Suprapubic skin (tissue), 4 donors: ENCODE measurements at regions not wholly inside any gene's neighbourhood (a gene's known extent, or its start where the extent isn't known, plus 50 kb on each side); places are given as distances from the start of the nearest gene placed in this dataset.

Experiments
- DNase-seq, 2 donors: peaks; one replicate each; pipeline ENCODE4 v3.0.0-alpha.2; 2019; ENCODE audit warnings: low spot score in 2 of 2
- H3K27ac ChIP-seq: fragments of 200-600 bp; sonication (generic); one replicate; pipeline ENCODE4 v1.5.1; 2019
- H3K27me3 ChIP-seq: fragments of 200-600 bp; sonication (generic); one replicate; pipeline ENCODE4 v1.5.1; 2019
- H3K36me3 ChIP-seq: fragments of 200-600 bp; sonication (generic); one replicate; pipeline ENCODE4 v1.5.1; 2019
- H3K4me1 ChIP-seq: fragments of 200-600 bp; sonication (generic); one replicate; pipeline ENCODE4 v1.5.1; 2019
- H3K4me3 ChIP-seq: fragments of 200-600 bp; sonication (generic); one replicate; pipeline ENCODE4 v1.5.1; 2019; ENCODE audit warnings: mild to moderate bottlenecking
- H3K9me3 ChIP-seq: fragments of 200-600 bp; sonication (generic); one replicate; pipeline ENCODE4 v1.5.1; 2019
- EP300 ChIP-seq: sonication (generic); formaldehyde crosslinking; IDR thresholded peaks from one replicate; pipeline ENCODE4 v1.6.1; 2017; ENCODE audit warnings: antibody characterized with exemption
- POLR2A ChIP-seq, 2 donors: fragments of 450-650 bp; IDR thresholded peaks; one replicate each; pipeline ENCODE4 v1.6.1; 2017; ENCODE audit warnings: antibody characterized with exemption in 2 of 2, mild to moderate bottlenecking in 2 of 2, moderate library complexity in 2 of 2
- POLR2AphosphoS5 ChIP-seq, 3 donors: sonication (generic); formaldehyde crosslinking; IDR thresholded peaks; one replicate each; pipeline ENCODE4 v1.6.1; 2017; ENCODE audit warnings: antibody characterized with exemption in 3 of 3
- WGBS: methylation state at CpG from one replicate; pipeline ENCODE4 v1.1.5; 2018; 5-methylcytosine and 5-hydroxymethylcytosine counted together
- TF ChIP-seq, protein P1 (sequence below), 2 donors: fragments of 200-600 bp in 1 of 2; fragments of 450-650 bp in 1 of 2; sonication (generic) in 1 of 2; IDR thresholded peaks; one replicate each; pipeline ENCODE4 v1.5.1; 2016 to 2019; ENCODE audit warnings: antibody characterized with exemption in 2 of 2, mild to moderate bottlenecking in 1 of 2, moderate library complexity in 1 of 2

DNA sequence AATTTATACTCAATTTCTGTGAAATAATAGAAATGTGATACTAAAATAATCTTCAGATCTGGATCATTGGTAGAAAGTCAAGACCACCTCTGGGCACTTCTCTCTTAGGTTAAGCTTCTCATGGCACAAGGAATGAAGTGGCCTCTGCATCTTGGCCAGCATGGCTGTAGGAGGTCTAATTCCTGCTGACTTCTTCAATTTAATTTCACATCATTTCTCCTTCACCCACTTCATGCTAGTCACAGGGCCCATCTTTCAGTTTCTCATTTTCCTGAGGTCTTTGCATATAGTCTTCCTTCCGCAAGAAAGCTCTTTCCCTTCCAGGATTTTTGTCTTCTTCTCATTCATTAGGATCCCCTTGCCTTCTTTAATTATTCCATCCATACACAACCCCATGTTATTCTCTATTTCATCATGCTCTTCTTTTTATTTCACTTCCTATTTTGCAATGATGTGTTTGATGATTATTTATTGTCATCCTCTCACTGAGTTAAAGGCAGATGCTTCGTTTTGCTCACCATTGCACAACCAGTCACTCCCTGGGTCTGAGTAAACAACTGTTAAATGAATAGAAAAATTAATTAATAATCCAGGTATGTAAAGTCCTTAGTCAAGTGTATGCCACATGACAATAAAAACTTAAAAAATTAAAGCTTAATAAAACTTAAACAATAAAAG lies 397.4 kb downstream of the SPRY2 start:
- Histone ChIP-seq H3K4me3 (no peak overlapping the region), H3K27ac (no peak overlapping the region), H3K36me3 (no peaks in the 10 kb centered on the region), H3K4me1 (no peaks in the 10 kb centered on the region), H3K27me3 (no peaks in the 10 kb centered on the region), H3K9me3 (no peaks in the 10 kb centered on the region)
- WGBS, result 78% methylated on average over 2 of the region's 2 CpGs
- TF ChIP-seq POLR2AphosphoS5 (IDR thresholded peaks at IDR 0.05) (no peak), POLR2A (IDR thresholded peaks at IDR 0.05) (no peak), EP300 (no peak)
- TF ChIP-seq, protein P1, sequence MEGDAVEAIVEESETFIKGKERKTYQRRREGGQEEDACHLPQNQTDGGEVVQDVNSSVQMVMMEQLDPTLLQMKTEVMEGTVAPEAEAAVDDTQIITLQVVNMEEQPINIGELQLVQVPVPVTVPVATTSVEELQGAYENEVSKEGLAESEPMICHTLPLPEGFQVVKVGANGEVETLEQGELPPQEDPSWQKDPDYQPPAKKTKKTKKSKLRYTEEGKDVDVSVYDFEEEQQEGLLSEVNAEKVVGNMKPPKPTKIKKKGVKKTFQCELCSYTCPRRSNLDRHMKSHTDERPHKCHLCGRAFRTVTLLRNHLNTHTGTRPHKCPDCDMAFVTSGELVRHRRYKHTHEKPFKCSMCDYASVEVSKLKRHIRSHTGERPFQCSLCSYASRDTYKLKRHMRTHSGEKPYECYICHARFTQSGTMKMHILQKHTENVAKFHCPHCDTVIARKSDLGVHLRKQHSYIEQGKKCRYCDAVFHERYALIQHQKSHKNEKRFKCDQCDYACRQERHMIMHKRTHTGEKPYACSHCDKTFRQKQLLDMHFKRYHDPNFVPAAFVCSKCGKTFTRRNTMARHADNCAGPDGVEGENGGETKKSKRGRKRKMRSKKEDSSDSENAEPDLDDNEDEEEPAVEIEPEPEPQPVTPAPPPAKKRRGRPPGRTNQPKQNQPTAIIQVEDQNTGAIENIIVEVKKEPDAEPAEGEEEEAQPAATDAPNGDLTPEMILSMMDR (IDR thresholded peaks at IDR 0.05), result no peak
- DNase-seq, result no peak

DNA sequence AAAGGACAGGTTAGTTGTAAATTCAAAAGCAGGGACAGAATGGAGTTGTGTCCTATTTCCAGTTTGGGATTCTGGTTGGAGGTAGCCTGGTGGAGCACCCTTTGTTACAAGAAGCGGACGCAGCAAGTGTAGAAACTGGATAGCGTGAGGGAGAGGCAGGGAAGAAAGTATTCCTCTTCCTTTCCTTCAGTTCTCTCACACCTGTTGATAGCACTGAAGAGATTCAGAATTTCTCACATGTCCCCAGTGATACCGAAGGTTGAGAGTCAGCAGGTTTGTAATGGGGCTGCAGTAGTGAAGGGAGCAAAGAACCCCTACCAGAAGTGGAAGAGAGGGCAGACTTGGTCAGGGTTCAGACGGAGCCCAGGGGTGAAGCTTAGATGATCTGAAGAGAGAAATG lies 399.2 kb downstream of the SPRY2 start:
- WGBS, result 97% methylated on average over 5 of the region's 5 CpGs
- peaks cover 4% of the 10 kb centered on the region for H3K4me1 ChIP-seq
- H3K27me3 ChIP-seq, result no peaks in the 10 kb centered on the region
- no peaks in the 10 kb centered on the region for H3K9me3 ChIP-seq
- H3K36me3 ChIP-seq, result no peaks in the 10 kb centered on the region
- no peak for DNase-seq
- no peak overlapping the region for H3K4me3 ChIP-seq
- TF ChIP-seq EP300 (no peak), POLR2A (IDR thresholded peaks at IDR 0.05) (no peak), POLR2AphosphoS5 (IDR thresholded peaks at IDR 0.05) (no peak)
- TF ChIP-seq, protein P1 (IDR thresholded peaks at IDR 0.05), result no peak
- H3K27ac ChIP-seq, result no peak overlapping the region

DNA sequence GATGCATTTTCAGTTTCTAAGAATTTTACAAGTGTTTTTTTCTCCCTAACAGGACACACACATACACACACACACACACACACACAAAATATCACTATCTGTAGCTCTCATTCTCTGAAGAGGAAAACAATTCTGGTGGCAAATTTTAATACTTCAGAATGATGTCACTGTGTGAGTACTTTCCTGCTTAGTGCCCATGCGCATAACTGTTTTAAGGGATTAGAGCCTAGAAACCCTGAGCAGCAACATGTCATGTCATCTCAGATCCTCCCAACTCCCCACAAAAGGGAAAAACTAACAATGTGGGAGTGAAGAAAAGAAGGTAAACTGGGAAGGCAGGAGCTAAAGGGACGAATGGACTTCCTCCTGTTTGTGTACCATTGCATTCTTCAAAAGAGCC lies 401.2 kb downstream of the SPRY2 start:
- no peaks in the 10 kb centered on the region for H3K9me3 ChIP-seq
- peaks cover 14% of the 10 kb centered on the region for H3K4me1 ChIP-seq
- no peak overlapping the region for H3K4me3 ChIP-seq
- TF ChIP-seq, protein P1 (IDR thresholded peaks at IDR 0.05), result no peak
- no peak for TF ChIP-seq POLR2A (IDR thresholded peaks at IDR 0.05)
- WGBS, result 85% methylated on average over 2 of the region's 2 CpGs
- no peaks in the 10 kb centered on the region for H3K36me3 ChIP-seq
- no peak overlapping the region for H3K27ac ChIP-seq
- no peaks in the 10 kb centered on the region for H3K27me3 ChIP-seq
- DNase-seq, result no peak

DNA sequence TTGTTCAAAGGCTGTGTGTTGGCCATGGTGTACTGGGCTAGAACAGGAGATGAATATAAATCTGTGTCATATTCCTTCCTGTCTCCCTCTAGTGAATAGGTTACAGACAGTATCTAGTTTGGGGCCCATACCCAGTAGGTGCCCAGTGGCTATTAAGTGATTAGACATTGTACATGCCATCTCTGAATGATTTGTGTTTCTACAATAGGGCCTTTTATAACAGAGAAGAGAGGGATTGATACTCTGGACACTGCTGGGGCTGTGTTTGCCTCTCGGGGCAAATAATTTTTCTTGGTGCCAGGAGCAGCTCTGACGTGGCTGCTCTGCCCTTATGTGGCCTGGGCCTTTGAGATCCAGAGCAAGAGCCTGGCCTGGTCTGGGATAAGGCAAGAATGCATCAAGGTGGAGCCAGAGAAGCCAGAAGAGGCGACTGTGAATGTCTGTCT lies 403.1 kb downstream of the SPRY2 start:
- no peak for DNase-seq
- peaks cover 14% of the 10 kb centered on the region for H3K4me1 ChIP-seq
- H3K4me3 ChIP-seq, result no peak overlapping the region
- no peaks in the 10 kb centered on the region for H3K9me3 ChIP-seq
- H3K36me3 ChIP-seq, result no peaks in the 10 kb centered on the region
- H3K27ac ChIP-seq, result no peak overlapping the region
- WGBS, result 76% methylated on average over 3 of the region's 3 CpGs
- no peaks in the 10 kb centered on the region for H3K27me3 ChIP-seq
- TF ChIP-seq POLR2A (IDR thresholded peaks at IDR 0.05) (no peak), EP300 (no peak), POLR2AphosphoS5 (IDR thresholded peaks at IDR 0.05) (no peak)
- TF ChIP-seq, protein P1 (IDR thresholded peaks at IDR 0.05), result no peak

DNA sequence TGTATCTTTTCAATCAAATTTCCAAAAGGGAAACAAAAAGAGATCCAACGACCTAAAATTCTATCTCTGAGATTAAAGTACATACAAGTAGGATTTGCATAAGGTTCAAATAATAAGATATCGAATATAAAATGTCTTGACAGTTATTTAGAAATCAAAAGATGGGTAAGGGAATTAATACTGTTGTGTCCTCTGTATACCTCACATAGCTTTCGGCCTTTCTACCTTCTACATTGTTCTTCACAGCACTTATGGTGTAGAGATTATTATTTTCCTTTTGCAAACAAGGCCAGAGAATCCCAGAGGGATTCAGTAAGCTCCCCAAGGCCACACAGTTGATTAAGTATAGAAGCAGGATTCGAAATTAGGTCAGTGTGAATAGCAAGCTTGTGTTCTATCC lies 403.6 kb downstream of the SPRY2 start:
- Histone ChIP-seq H3K4me1 (peaks cover 14% of the 10 kb centered on the region), H3K4me3 (no peak overlapping the region), H3K9me3 (no peaks in the 10 kb centered on the region), H3K27me3 (no peaks in the 10 kb centered on the region), H3K36me3 (no peaks in the 10 kb centered on the region), H3K27ac (peak overlapping the region; percentile 80)
- TF ChIP-seq, protein P1 (IDR thresholded peaks at IDR 0.05), result no peak
- TF ChIP-seq POLR2A (IDR thresholded peaks at IDR 0.05), result no peak
- TF ChIP-seq POLR2AphosphoS5 (IDR thresholded peaks at IDR 0.05), result no peak
- no peak for TF ChIP-seq EP300
- DNase-seq, result no peak
- WGBS, result 77% methylated on average over 4 of the region's 4 CpGs
